Right atrium auricular region (tissue), 2 donors: ENCODE measurements at regions not wholly inside any gene's neighbourhood (a gene's known extent, or its start where the extent isn't known, plus 50 kb on each side); places are given as distances from the start of the nearest gene placed in this dataset.

Source experiments
- DNase-seq: peaks from one replicate; pipeline ENCODE4 v3.0.0-alpha.2; 2019; ENCODE audit warnings: low spot score
- H3K27ac ChIP-seq, 2 donors: fragments of 200-600 bp; sonication (generic); 1 replicate in 1 of 2; 2 replicates in 1 of 2; pipeline ENCODE4 v1.5.1; 2016 to 2019
- H3K27me3 ChIP-seq, 2 donors: fragments of 200-600 bp; sonication (generic); one replicate each; pipeline versions ENCODE4 v1.5.1 to v1.6.0; 2017 to 2019
- H3K36me3 ChIP-seq: fragments of 200-600 bp; sonication (generic); one replicate; pipeline ENCODE4 v1.5.1; 2016
- H3K4me1 ChIP-seq, 2 donors: fragments of 200-600 bp; sonication (generic); one replicate each; pipeline versions ENCODE4 v1.5.1 to v1.6.0; 2017 to 2019
- H3K4me3 ChIP-seq, 2 donors: fragments of 200-600 bp; sonication (generic); 1 replicate in 1 of 2; 2 replicates in 1 of 2; pipeline ENCODE4 v1.5.1; 2017 to 2019; ENCODE audit warnings: mild to moderate bottlenecking in 1 of 2, moderate library complexity in 1 of 2
- H3K9me3 ChIP-seq, 2 donors: fragments of 200-600 bp; sonication (generic); one replicate each; pipeline ENCODE4 v1.5.1; 2019
- CTCF ChIP-seq, 2 donors: fragments of 200-600 bp; sonication (generic); IDR thresholded peaks; one replicate each; pipeline ENCODE4 v1.5.1; 2019; ENCODE audit warnings: antibody characterized with exemption in 2 of 2

GRCh38 chr14:106029959-106030358 is 503.6 kb downstream of the TMEM121 start:
- TF ChIP-seq CTCF (IDR thresholded peaks at IDR 0.05): no peak
- Histone ChIP-seq H3K4me3 (no peak overlapping the region), H3K4me1 (no peaks in the 10 kb centered on the region), H3K27me3 (no peaks in the 10 kb centered on the region), H3K36me3 (no peaks in the 10 kb centered on the region), H3K27ac (no peak overlapping the region), H3K9me3 (no peaks in the 10 kb centered on the region)
- no peak for DNase-seq

- Histone ChIP-seq H3K36me3 (no peaks in the 10 kb centered on the region), H3K4me3 (no peak overlapping the region), H3K9me3 (no peaks in the 10 kb centered on the region), H3K4me1 (no peaks in the 10 kb centered on the region), H3K27ac (no peak overlapping the region), H3K27me3 (no peaks in the 10 kb centered on the region)
- DNase-seq: no peak
- TF ChIP-seq CTCF (IDR thresholded peaks at IDR 0.05): no peak
Measured at GRCh38 chr14:106037380-106037779, 511.0 kb downstream of the TMEM121 start.

GRCh38 chr14:106038263-106038662 is 511.9 kb downstream of the TMEM121 start:
- no peak for DNase-seq
- TF ChIP-seq CTCF (IDR thresholded peaks at IDR 0.05): no peak
- Histone ChIP-seq H3K4me1 (no peaks in the 10 kb centered on the region), H3K4me3 (no peak overlapping the region), H3K36me3 (no peaks in the 10 kb centered on the region), H3K9me3 (no peaks in the 10 kb centered on the region), H3K27ac (no peak overlapping the region), H3K27me3 (no peaks in the 10 kb centered on the region)

GRCh38 chr14:106039400-106039799 is 513.0 kb downstream of the TMEM121 start:
- no peak for DNase-seq
- Histone ChIP-seq H3K9me3 (no peaks in the 10 kb centered on the region), H3K4me3 (no peak overlapping the region), H3K27ac (no peak overlapping the region), H3K4me1 (no peaks in the 10 kb centered on the region), H3K27me3 (no peaks in the 10 kb centered on the region), H3K36me3 (no peaks in the 10 kb centered on the region)
- TF ChIP-seq CTCF (IDR thresholded peaks at IDR 0.05): no peak

GRCh38 chr14:106044515-106044914 is 518.1 kb downstream of the TMEM121 start:
- no peaks in the 10 kb centered on the region for H3K27me3 ChIP-seq
- DNase-seq: no peak

More at GRCh38 chr14:106044515-106044914, 518.1 kb downstream of the TMEM121 start:
- no peaks in the 10 kb centered on the region for H3K9me3 ChIP-seq
- H3K36me3 ChIP-seq: no peaks in the 10 kb centered on the region
- no peak for TF ChIP-seq CTCF (IDR thresholded peaks at IDR 0.05)
- H3K4me3 ChIP-seq: no peak overlapping the region
- no peaks in the 10 kb centered on the region for H3K4me1 ChIP-seq
- no peak overlapping the region for H3K27ac ChIP-seq
